Left kidney (tissue), 1 donor: ENCODE measurements at regions not wholly inside any gene's neighbourhood (a gene's known extent, or its start where the extent isn't known, plus 50 kb on each side); places are given as distances from the start of the nearest gene placed in this dataset.

ENCODE experiments used
- DNase-seq: peaks from one replicate; pipeline ENCODE4 v3.0.0-alpha.2; 2013

DNA sequence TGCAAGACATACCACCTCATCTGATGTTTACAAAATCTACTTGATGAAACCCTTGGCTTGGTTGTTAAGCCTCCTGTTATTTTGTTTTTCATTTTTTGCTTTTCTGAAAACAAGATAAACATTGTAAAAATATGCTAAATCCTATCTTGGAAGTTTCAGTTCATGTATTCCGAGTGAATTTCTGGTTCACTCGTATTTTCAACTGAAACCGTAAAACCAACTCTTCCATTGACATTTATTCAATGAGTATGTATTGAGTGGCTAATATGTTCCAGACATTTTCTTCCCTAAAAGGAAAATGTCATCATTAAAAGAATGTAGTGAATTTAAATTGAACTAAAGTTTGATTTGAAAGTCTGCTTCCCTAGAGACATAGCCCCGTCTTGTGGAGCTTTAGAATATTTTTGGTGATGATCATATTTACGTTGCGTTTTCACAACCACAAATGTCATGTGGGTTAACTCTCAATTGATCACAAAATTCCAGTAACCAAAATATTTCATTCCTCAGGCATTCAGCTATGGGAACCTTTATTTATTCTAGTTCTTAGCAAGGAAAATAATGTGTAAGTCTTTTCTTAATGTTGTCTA lies 204.2 kb downstream of the MBD2 start:
- DNase-seq, result no peak

DNA sequence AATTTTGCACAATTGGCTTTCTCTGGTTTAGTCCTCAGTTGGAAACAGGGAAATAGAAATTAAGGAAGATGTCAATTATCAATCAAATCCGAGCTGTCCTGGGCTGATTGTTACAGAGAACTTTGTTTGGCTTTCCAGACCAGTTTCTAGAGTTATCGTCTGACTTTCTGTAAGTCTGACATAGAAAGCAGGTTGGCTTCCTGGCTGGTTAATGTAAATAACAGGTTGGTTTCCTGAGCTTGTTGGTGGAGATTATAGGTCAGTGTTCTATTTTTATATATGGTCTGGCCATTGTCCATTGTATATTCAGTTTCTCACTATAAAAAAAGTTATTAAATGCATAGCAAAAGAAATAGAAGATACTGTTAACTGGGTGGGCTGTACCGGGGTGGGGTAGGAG lies 204.8 kb downstream of the MBD2 start:
- no peak for DNase-seq

DNA sequence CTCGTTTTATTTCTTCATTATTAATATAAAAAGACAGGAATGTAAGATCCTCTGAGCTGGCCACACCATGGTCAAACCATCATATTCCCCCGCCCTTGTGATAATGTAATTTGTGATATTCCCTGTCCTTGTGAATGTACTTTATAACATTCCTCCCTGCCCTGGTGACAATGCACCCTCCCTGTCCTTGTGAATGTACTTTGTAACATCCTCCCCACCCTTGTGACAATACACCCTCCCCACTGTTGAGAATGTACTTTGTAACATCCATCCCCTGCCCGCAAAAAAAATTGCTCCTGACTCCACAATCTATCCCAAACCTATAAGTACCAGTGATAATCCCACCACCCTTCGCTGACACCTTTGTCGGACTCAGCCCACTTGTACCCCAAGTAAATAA lies 211.0 kb downstream of the MBD2 start:
- no peak for DNase-seq

DNA sequence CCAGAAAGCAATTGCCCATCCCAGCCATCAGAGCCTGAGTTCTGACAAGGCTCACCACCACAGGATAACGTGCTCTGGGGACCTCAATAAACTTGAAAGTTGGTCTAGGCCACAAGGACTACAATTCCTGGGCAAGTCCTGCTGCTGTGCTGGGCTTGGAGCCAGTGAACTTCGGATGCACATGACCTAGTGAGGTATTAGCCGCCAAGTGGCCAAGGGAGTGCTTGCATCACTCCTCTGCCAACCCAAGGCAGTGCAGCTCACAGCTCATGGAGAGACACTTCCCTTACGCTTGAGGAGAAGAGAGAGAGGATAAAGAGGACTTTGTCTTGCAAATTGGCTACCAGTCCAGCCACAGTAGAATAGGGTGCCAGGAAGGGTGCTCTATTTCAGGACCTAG lies 219.6 kb downstream of the MBD2 start:
- no peak for DNase-seq

DNA sequence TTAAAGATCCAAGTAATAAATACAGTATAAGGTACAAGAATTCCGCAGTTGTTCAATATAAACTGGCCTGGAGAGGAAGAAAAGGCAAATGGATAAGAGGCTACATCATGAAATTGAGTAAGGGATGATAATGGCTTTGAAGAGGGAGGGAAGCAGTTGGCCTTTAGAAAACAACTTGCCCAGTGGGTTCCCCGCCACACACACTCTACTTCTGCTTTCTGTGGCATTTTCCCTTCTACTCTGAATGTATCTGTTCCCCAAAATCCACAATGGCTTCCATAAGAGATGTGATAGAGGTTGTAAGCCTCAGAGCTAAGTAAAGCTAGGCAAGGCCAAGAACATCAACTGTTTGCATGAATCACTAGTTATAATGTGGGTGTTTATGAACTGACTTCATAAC lies 221.3 kb downstream of the MBD2 start:
- no peak for DNase-seq

DNA sequence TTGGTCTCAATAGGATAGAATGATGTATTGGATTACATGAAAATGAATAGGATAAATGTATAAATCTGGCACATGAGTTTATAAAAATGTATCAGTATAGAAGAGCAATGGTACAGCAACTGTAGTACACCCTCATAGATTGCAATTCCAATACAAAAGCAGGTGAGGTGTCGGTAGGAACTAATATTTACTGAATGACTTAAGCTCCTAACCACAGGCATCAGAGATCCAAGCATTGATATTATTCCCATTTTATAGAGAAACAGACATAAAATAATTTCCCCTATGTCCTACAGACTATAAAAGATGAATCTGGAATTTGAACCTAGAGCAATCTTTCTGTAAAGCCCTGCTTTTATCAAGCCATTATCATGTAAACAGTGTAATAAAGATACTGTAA lies 227.4 kb downstream of the MBD2 start:
- DNase-seq, result no peak

DNA sequence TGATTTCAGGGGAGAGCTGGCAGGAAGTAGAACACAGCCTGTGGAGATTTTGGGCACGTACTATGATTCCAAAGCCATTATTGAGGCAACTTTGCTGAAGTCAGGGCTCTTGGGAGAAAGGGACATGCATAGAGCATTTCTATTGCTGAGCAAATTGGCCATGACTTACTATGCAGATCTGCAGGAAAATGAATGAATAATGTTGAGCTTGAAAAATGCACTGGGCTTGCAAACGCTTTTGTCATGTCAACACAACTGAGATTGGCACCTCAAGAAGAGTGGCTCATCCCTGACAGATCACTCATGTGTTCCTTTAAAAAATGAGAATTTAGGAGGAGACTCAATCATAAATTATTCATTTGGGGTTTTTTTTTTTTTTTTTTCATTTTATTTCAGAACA lies 230.5 kb downstream of the MBD2 start:
- no peak for DNase-seq

DNA sequence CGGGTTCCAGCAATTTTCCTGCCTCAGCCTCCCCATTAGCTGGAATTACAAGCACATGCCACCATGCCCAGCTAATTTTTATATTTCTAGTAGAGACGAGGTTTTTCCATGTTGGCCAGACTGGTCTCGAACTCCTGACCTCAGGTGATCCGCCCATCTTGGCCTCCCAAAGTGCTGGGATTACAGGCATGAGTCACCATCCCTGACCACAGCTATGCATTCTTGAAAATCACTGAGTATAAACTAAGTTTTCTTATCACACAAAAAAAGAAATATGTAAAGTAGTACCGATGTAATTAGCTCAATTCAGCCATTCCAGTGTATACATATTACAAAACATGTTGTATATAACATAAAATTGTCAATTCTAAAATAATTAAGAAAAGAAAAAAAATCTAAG lies 232.7 kb downstream of the MBD2 start:
- no peak for DNase-seq

DNA sequence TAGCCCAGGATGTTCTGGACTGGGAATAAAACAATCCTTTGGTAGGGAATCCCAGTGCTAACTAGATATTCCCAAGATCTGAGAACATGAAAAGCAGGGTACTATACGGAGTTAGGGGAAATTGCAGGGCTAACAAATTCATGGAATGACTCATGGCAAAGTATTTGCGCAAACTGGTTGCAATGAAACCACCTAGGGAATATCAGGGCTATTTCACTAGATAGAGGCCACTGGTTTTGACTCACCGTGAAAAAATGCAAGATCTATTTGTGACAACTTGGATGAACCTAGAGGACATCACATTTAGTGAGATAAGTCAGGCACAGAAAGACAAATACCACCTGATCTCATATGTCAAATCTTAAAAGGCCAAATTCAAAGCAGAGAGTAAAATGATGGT lies 233.3 kb downstream of the MBD2 start:
- DNase-seq, result no peak

DNA sequence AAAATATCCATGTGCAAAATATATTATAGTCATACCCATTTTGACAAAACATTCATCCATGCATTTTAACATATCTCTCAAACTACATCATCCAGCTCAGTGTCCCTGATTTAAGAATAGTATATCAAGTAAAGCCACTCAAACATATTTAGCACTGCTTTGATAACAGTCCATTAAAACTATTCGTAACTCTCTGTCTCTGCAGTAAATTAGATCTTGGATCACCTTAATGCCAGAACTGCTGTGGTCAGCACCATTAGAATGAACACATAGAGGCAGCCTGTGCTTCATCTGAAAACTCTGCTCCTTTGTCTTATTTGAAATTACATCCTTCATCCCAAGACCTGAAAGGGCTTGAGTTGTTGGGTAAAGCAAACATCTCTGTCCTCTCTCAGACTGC lies 234.0 kb downstream of the MBD2 start:
- DNase-seq, result no peak

DNA sequence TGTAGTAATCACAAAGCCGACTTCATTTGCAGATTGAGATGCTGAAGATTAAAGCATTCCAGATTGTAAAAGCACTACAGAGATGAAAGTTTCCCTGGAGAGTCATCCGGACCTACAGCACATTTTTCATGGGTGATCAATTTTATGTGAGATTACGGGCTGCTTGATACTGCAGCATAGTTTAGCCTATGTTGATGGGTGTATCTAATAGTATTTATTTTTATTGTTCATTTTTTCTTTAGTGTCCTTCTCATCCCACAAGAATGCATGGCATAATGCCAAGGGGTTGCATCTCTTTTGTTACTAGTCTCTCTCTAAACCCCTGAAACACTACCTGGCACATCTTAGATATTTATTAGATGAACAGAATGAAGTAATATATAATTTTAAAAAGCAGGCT lies 240.4 kb downstream of the MBD2 start:
- no peak for DNase-seq

DNA sequence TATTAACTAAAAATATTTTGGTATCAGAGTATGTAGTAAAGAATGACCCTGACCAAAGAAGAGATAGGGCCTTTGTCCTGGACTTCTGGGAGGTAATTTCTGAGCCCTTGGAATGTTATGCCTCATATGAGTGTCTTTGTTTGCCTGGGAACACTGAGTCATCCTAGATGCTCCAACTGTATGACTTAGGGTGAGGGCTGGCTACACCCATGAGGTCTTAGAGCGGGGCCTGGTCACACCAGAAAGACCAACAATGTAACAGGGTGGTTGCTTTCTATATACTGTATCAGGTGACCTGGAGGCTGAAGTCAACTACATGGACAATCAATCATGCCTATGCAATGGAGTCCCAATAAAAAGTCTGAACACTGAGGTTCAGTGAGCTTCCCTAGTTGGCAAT lies 253.1 kb downstream of the MBD2 start:
- no peak for DNase-seq

DNA sequence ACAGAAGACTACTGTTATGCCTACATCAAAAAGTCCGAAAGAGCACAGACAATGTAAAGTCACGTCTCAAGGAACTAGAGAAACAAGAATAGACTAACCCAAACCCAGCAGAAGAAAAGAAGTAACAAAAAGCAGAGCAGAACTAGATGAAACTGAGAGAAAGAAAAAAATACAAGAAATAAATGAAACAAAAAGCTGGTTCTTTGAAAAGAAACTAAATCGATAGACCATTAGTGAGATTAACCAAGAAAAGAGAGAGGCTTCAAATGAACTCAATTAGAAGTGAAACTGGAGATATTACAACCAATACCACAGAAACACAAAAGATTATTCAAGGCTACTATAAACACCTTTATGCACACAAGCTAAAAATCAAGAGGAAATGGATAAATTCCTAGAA lies 271.8 kb downstream of the MBD2 start:
- DNase-seq, result no peak

DNA sequence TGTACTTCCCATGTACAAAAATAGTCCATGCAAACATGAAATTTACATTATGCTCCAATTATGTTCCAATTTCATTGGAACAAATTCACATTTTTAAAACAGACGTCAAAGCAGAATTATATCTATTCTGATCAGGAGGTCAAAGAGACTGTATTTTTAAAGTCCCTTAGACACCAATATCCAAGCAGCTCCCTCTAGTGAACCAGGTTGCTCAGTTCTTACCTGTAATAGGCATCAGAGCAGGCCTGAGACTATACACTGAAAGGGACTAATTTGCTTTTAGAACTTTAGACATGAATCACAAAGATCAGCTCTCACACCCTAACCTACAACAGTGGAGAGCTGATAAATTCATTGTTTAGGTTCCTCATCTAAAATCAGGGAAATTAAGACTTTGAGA lies 273.9 kb downstream of the MBD2 start:
- DNase-seq, result no peak

DNA sequence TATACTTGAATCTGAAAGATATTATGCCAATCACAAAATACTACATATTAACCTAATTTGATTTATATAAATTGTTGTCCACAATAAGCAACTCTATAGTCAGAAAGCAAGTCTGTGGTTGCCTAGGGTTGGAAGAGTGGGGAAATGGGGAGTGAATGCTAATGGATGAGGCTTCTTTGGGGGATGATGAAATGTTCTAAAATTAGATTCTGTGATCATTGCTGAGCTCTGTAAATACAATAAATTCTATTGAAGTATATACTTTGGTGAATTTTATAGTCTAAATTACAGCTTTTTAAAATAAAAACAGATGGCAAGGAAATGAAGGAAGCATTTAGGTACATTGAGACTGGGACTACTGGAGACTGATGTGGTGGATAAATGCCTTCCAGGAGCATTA lies 275.5 kb downstream of the MBD2 start:
- no peak for DNase-seq

DNA sequence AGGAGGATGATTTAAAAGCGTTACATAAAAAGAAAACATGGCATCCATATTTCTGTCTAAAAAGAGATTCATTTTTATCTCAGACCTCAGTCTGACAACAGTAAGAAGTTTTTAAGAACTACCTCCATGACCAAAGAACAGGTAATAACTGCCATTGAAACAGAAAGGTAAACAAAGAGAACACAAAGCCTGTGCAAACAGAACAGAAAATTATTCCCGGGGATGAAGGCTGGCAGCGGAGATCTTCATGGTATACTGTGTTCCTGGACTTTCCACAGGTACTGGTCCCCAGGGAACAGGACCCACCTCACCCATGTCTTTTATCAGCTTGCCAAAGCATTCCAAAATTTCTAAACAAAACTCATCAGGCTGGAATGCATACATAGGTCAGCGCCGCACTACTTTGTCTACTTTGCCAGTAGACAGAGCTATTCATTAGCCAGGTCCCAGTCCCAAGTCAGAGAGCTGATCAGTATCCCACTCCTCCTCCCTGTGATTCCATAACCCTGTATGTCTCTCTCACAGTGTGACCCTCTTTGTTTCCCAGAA lies 277.3 kb downstream of the MBD2 start:
- DNase-seq, result no peak

DNA sequence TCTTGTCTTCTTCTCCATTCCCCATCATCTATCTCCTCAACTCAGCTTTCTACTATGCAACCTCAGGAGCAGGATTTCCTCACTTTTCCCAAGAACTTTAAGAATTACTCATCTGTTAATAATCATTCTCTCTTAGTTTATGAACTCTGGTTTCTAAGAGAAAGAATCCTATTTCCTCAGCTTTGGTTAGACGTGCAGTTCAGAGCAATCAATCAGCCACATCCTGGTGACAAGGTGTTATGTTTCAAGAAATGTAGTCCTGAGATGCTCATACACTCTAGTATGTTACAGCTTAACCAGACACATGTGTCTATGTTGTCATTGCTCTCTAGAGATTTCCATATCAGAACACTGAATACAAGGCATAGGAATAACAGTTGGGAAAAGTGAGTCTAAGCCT lies 277.9 kb downstream of the MBD2 start:
- no peak for DNase-seq

DNA sequence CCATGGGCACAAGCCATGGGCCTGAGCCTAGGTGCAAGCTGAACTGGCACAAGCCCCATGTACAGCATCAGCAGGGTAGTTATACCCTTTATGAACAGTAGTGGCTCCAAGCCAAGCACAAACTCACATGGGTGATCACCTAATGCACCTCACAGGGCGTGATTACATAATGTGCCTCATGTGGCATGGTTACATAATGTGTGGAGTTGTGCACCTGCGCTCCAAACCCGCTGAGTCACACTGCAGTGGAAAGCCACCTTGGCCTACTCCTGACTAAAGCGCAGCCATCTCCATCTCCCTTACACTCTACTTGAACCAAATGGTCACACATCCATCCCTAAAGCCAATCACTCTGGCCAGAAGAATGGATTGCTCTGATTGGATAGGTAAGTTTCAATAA lies 279.7 kb downstream of the MBD2 start:
- DNase-seq, result no peak

DNA sequence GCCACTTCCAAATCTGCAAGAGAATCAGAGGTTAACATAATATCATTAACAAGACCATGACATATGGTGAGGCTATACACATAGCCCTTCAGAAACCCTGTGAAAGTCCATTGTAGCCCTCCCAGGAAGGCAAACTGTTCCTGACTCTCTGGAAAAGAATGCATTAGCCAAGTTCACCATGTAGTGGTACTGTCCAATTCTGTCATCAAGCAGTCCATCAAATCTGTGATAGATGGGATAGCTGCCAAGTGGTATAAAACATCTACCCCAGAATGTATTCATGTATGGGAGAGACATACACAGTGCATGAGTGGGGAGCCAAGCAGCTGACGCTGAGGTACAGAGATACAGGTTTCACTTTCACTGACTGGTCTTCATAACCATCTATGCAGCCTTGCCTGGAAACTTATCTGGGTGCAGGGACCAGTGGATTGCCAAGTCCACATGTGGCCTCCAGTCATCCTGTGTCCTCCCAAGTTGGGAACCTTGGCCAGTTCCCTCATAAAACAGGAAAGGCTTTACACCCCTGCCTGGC lies 281.1 kb downstream of the MBD2 start:
- no peak for DNase-seq

DNA sequence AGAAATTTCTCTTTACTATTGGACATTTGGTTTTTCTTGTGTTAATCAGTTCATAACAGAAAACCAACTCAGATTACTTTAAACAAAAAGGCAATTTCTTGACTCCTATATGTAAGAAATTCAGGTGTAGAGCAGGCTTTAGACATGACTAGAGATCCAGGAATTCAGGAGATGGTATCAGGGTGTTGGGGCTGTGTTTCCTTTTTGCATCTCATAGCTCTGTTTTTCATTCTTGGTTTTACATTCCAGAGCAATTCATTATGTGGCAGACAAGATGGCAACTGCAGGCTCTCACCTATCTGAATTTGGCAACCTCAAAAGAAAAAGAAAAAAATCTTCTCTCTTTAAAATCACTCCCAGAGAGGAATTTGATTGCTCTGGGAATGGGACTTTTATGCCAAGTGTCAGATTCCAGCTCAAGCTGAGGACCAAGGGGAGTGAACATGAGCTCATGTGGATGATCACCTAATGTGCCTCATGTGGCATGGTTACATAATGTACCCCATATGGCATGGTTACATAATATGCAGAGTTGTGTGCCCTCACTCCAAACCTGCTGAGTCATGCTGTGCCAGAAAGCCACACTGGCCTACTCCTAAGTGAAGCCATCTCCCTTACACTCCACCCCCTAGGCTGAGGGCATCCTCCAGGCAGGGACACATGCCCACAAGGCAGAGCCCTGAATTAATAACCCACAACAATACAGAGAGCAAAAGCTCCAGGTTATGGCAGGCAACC lies 282.7 kb downstream of the MBD2 start:
- DNase-seq, result no peak

DNA sequence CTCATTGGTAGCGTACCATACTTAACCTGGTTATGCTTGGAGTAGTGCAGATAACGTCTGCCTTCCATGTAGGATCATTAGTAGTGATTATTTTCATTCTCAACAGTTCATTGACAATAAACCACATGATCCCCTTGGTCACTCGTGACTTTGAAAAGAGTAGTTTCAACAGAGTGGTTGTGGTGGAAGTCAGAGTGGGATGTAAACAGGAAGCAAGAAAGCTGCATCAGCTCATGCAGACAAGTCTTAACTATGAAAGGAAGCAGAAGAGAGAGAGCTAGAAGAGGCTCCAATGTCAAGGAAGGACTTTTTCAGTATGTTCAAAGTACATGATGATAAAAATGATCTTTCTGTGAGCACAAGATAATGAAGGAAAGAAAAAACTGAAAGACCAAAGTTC lies 287.4 kb downstream of the MBD2 start:
- no peak for DNase-seq

DNA sequence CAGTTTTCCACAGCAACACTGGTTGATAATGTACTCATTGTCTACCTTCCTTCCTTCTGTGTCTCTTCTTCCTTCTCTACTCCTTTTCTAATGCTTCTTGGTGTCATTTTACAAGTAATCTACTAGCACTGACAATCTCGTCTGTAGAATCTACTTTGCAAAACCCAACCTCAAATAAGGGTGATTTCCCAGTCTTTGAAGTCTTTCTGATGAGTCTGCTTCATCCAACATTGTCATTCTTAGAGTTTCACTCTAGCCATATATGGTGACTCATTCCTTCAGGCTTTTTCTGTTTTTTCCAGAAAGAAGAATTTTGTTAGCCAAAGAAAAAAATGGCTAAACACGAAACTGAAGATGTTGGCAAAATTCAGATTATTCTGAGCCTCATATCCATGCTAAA lies 288.7 kb downstream of the MBD2 start:
- no peak for DNase-seq

DNA sequence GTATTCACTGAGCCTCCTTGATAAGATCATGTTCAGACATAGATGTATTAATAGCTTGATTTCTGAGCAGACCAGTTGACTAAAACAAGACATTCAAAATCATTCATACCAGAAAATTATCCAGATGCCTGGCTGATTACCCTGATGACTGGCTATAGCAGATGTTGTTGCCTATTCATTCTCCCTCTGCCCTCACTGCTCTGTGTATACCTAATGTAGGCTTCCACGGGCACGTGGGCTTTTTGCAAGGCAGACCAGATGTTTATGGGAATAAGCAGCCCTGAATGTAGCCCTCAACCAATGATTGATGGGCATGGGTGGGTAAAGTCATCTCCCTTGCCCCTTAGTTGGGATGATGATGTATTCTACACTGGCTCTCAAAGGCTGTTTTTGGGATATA lies 289.1 kb downstream of the MBD2 start:
- DNase-seq, result no peak
